K562 (cell line): ENCODE measurements at regions not wholly inside any gene's neighbourhood (a gene's known extent, or its start where the extent isn't known, plus 50 kb on each side); places are given as distances from the start of the nearest gene placed in this dataset.

Source experiments
- BRD4 ChIP-seq: fragments of 200-600 bp; sonication (generic); IDR thresholded peaks from 2 replicates; pipeline ENCODE4 v1.6.1; 2017; ENCODE audit warnings: inconsistent platforms
- FIP1L1 ChIP-seq: fragments of 200-400 bp; formaldehyde crosslinking; IDR thresholded peaks from 2 replicates; pipeline ENCODE4 v1.6.1; 2018; ENCODE audit warnings: mild to moderate bottlenecking, low read depth, low read length; ENCODE audit not compliant: poor library complexity, severe bottlenecking
- GTF2E2 ChIP-seq: fragments of 200-800 bp; sonication (Bioruptor generic); IDR thresholded peaks from 2 replicates; pipeline ENCODE4 v1.6.1; 2016; ENCODE audit warnings: missing genetic modification characterization, missing compliant biosample characterization
- RUNX1 ChIP-seq: sonication (generic); IDR thresholded peaks from 2 replicates; pipeline ENCODE4 v1.6.1; 2016; ENCODE audit warnings: antibody characterized with exemption, low read depth
- SRF ChIP-seq, 2 experiments: fragments of 250-450, 450-650 bp in 1 of 2; sonication (Bioruptor Pico) in 1 of 2; sonication (generic) in 1 of 2; formaldehyde crosslinking; IDR thresholded peaks; 2 replicates each; pipeline versions ENCODE4 v1.5.0 to v1.5.1; 2020 to 2022; ENCODE audit warnings: mild to moderate bottlenecking in 1 of 2, missing genetic modification reagents in 1 of 2
- ZBTB17 ChIP-seq: fragments of 450-650 bp; formaldehyde crosslinking; IDR thresholded peaks from 2 replicates; pipeline ENCODE4 v1.4.0; 2020; ENCODE audit warnings: mild to moderate bottlenecking
- ZBTB40 ChIP-seq, 2 experiments: fragments of 450-650 bp in 1 of 2; sonication (generic) in 1 of 2; formaldehyde crosslinking in 1 of 2; IDR thresholded peaks; 2 replicates each; pipeline versions ENCODE4 v1.7.1 to v1.9.0; 2016 to 2022; ENCODE audit warnings: inconsistent platforms in 1 of 2, mild to moderate bottlenecking in 1 of 2, missing genetic modification reagents in 1 of 2
- ZNF124 ChIP-seq: sonication (generic); formaldehyde crosslinking; IDR thresholded peaks from 2 replicates; pipeline ENCODE4 v1.8.1; 2022; ENCODE audit warnings: missing genetic modification reagents
- ZNF507 ChIP-seq: conservative IDR thresholded peaks from 2 replicates; pipeline ENCODE4 v1.6.1; 2017; ENCODE audit warnings: missing genetic modification characterization, missing compliant biosample characterization

GRCh38 chr1:168396508-168396907, 115.8 kb downstream of the TBX19 start (continued):
- TF ChIP-seq ZBTB17 (CRISPR knock-in tag) (no peak), RUNX1 (no peak), SRF (CRISPR knock-in tag; IDR thresholded peaks at IDR 0.05) (no peak), FIP1L1 (no peak), BRD4 (no peak), GTF2E2 (tag) (no peak), ZNF124 (CRISPR knock-in tag) (no peak), ZNF507 (tag) (no peak), ZBTB40 (IDR thresholded peaks at IDR 0.05) (no peak), ZBTB40 (CRISPR knock-in tag; IDR thresholded peaks at IDR 0.05) (no peak)
